OCI-LY1 (cell line): ENCODE measurements at regions not wholly inside any gene's neighbourhood (a gene's known extent, or its start where the extent isn't known, plus 50 kb on each side); places are given as distances from the start of the nearest gene placed in this dataset.

Source experiments
- H2AFZ ChIP-seq: fragments of 200-600 bp; sonication (generic), shearing (Covaris generic); 2 replicates; pipeline ENCODE4 v1.6.0; 2014; ENCODE audit warnings: antibody characterized with exemption, mild to moderate bottlenecking, low read length
- H3F3A ChIP-seq: fragments of 200-600 bp; sonication (generic), shearing (Covaris generic); 2 replicates; pipeline ENCODE4 v1.6.0; 2014; ENCODE audit warnings: mild to moderate bottlenecking, antibody characterized with exemption, low read length, moderate library complexity; ENCODE audit not compliant: insufficient read depth
- H3K27ac ChIP-seq: fragments of 200-600 bp; sonication (generic); 2 replicates; pipeline ENCODE4 v1.5.1; 2014; ENCODE audit warnings: low read length, mixed run types, mild to moderate bottlenecking, low read depth; ENCODE audit not compliant: poor library complexity, severe bottlenecking
- H3K27me3 ChIP-seq: fragments of 200-600 bp; sonication (generic); 2 replicates; pipeline ENCODE4 v1.6.0; 2014; ENCODE audit warnings: antibody characterized with exemption, mild to moderate bottlenecking, low read length, moderate library complexity; ENCODE audit not compliant: insufficient read depth
- H3K36me3 ChIP-seq: fragments of 200-600 bp; sonication (generic); 2 replicates; pipeline ENCODE4 v1.6.1; 2014; ENCODE audit warnings: mild to moderate bottlenecking, antibody characterized with exemption, low read length, moderate library complexity, mixed read lengths; ENCODE audit not compliant: insufficient read depth
- H3K4me1 ChIP-seq: fragments of 200-600 bp; sonication (generic); 2 replicates; pipeline ENCODE4 v1.5.1; 2014; ENCODE audit warnings: mild to moderate bottlenecking, low read length, moderate library complexity; ENCODE audit not compliant: insufficient read depth, severe bottlenecking
- H3K4me2 ChIP-seq: fragments of 200-600 bp; sonication (generic), shearing (Covaris generic); 2 replicates; pipeline ENCODE4 v1.6.1; 2014; ENCODE audit warnings: low read length
- H3K4me3 ChIP-seq: fragments of 200-600 bp; sonication (generic); 2 replicates; pipeline ENCODE4 v1.5.1; 2014; ENCODE audit warnings: low read length, low read depth, mild to moderate bottlenecking, mixed read lengths; ENCODE audit not compliant: poor library complexity, severe bottlenecking
- H3K79me2 ChIP-seq: fragments of 200-600 bp; shearing (Covaris generic); 2 replicates; pipeline ENCODE4 v1.6.1; 2016; ENCODE audit warnings: mixed run types, low read length, mixed read lengths; ENCODE audit not compliant: insufficient read depth
- H3K9ac ChIP-seq: fragments of 200-600 bp; sonication (generic), shearing (Covaris generic); 2 replicates; pipeline ENCODE4 v1.6.1; 2014; ENCODE audit warnings: mild to moderate bottlenecking, low read length, mixed read lengths
- H3K9me2 ChIP-seq: fragments of 200-600 bp; sonication (generic), shearing (Covaris generic); 2 replicates; pipeline ENCODE4 v1.6.1; 2014; ENCODE audit warnings: low read depth, mild to moderate bottlenecking, low read length, mixed read lengths
- H3K9me3 ChIP-seq: fragments of 200-600 bp; shearing (Covaris generic); 2 replicates; pipeline ENCODE4 v1.6.1; 2014; ENCODE audit warnings: low read length, mixed read lengths
- H4K20me1 ChIP-seq: fragments of 200-600 bp; sonication (generic), shearing (Covaris generic); 2 replicates; pipeline ENCODE4 v1.6.0; 2016; ENCODE audit warnings: mild to moderate bottlenecking, low read length; ENCODE audit not compliant: insufficient read depth
- EZH2 ChIP-seq: fragments of 200-600 bp; sonication (generic), shearing (Covaris generic); IDR thresholded peaks from 2 replicates; pipeline ENCODE4 v1.8.0; 2017; ENCODE audit warnings: borderline replicate concordance, mixed run types, mild to moderate bottlenecking, antibody characterized with exemption, low read length, moderate library complexity, mixed read lengths
- TF ChIP-seq, protein P1 (sequence below): fragments of 200-600 bp; sonication (generic), shearing (Covaris generic); IDR thresholded peaks from 2 replicates; pipeline ENCODE4 v1.5.1; 2017; ENCODE audit warnings: mild to moderate bottlenecking, antibody characterized with exemption, low read length, moderate library complexity, mixed read lengths

DNA sequence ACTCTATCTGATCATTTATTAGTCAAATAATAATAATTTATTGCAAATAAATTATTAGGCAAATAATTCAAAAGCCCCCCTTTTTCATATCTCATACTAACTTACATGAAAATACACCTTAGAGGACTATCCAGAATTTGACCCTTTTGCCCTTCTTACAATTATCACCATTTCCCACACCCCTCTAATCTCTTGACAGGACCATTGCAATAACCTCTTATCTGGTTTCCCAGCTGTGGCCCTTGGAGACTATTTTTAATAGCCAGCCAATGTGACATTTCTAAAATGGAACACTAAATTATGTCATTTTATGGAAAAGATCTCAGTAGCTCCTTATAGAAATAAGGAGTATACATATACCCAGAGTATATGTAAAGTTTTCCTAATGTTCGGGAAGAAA lies 588.4 kb upstream of the COX7C start:
- Histone ChIP-seq H3K9ac (no peak overlapping the region), H3K27ac (no peak overlapping the region), H3K4me3 (no peak overlapping the region), H3K27me3 (no peaks in the 10 kb centered on the region), H3K79me2 (no peaks in the 10 kb centered on the region), H3K9me3 (no peaks in the 10 kb centered on the region), H3K36me3 (no peaks in the 10 kb centered on the region), H4K20me1 (no peaks in the 10 kb centered on the region), H2AFZ (no peak overlapping the region), H3K4me1 (no peaks in the 10 kb centered on the region), H3K4me2 (no peak overlapping the region), H3F3A (no peaks in the 10 kb centered on the region), H3K9me2 (no peaks in the 10 kb centered on the region)
- no peak for TF ChIP-seq EZH2
- TF ChIP-seq, protein P1, sequence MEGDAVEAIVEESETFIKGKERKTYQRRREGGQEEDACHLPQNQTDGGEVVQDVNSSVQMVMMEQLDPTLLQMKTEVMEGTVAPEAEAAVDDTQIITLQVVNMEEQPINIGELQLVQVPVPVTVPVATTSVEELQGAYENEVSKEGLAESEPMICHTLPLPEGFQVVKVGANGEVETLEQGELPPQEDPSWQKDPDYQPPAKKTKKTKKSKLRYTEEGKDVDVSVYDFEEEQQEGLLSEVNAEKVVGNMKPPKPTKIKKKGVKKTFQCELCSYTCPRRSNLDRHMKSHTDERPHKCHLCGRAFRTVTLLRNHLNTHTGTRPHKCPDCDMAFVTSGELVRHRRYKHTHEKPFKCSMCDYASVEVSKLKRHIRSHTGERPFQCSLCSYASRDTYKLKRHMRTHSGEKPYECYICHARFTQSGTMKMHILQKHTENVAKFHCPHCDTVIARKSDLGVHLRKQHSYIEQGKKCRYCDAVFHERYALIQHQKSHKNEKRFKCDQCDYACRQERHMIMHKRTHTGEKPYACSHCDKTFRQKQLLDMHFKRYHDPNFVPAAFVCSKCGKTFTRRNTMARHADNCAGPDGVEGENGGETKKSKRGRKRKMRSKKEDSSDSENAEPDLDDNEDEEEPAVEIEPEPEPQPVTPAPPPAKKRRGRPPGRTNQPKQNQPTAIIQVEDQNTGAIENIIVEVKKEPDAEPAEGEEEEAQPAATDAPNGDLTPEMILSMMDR: no peak

DNA sequence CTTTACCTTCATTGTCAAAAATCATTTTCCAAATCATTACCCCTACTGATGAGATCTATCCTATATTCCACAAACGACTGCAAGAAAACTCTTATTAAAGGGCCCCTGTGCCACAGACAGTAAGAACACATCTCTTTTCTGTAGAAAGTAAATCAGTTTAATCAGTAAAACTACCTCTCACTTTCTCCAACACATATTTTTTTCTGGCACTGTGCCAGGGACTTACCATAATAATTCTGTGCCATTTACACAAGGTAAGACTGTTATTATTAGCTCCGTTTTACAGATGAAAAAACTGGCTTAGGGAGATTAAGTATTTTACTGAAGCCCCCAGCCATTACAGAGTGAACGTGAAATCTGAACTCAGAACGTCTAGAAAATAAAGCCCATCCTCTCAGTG lies 587.0 kb upstream of the COX7C start:
- TF ChIP-seq EZH2: no peak
- TF ChIP-seq, protein P1: no peak
- Histone ChIP-seq H3K9ac (no peak overlapping the region), H3K9me3 (no peaks in the 10 kb centered on the region), H3F3A (no peaks in the 10 kb centered on the region), H3K36me3 (no peaks in the 10 kb centered on the region), H3K79me2 (no peaks in the 10 kb centered on the region), H3K4me2 (no peak overlapping the region), H3K4me1 (no peaks in the 10 kb centered on the region), H3K27me3 (no peaks in the 10 kb centered on the region), H3K9me2 (no peaks in the 10 kb centered on the region), H4K20me1 (no peaks in the 10 kb centered on the region), H3K27ac (no peak overlapping the region), H3K4me3 (no peak overlapping the region), H2AFZ (no peak overlapping the region)

DNA sequence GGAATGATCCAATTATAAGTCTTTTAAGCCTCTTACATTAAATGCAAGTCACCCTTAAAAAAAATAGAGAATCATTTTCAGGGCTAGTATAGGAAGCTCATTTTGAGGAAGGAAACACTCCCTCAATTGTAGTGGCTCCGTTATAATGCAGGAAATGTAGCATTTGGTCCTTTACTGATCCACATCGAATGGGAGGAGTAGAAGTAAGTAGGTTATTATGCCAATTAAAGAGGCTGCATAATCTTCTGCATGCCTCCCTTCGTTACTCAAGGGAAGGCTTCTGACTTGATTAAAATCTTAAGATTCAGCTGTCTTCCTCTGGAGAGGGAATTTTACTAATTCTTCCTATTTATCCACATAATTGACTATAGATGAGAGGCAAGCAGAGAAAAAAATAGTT lies 579.2 kb upstream of the COX7C start:
- no peaks in the 10 kb centered on the region for H3K79me2 ChIP-seq
- no peaks in the 10 kb centered on the region for H3F3A ChIP-seq
- H2AFZ ChIP-seq: no peak overlapping the region
- TF ChIP-seq EZH2: no peak
- TF ChIP-seq, protein P1: no peak
- no peaks in the 10 kb centered on the region for H3K4me1 ChIP-seq
- H3K4me3 ChIP-seq: no peak overlapping the region
- H3K27ac ChIP-seq: no peak overlapping the region
- no peaks in the 10 kb centered on the region for H4K20me1 ChIP-seq
- no peak overlapping the region for H3K4me2 ChIP-seq
- H3K9ac ChIP-seq: no peak overlapping the region
- no peaks in the 10 kb centered on the region for H3K9me3 ChIP-seq
- no peaks in the 10 kb centered on the region for H3K9me2 ChIP-seq
- no peaks in the 10 kb centered on the region for H3K36me3 ChIP-seq
- no peaks in the 10 kb centered on the region for H3K27me3 ChIP-seq
